GM23338 (cell line): ENCODE measurements at regions not wholly inside any gene's neighbourhood (a gene's known extent, or its start where the extent isn't known, plus 50 kb on each side); places are given as distances from the start of the nearest gene placed in this dataset.

Experiments
- ATAC-seq: fragments of 200-7000 bp; cut with Tn5 transposase; 3 replicates; pipeline ENCODE4 v1.9.1; 2020
- DNase-seq: peaks from one replicate; pipeline ENCODE4 v3.0.0-alpha.2; 2015; ENCODE audit warnings: low spot score
- H2AFZ ChIP-seq: fragments of 200-600 bp; sonication (generic); 2 replicates; pipeline ENCODE4 v1.8.0; 2016; ENCODE audit warnings: antibody characterized with exemption, mild to moderate bottlenecking, moderate library complexity
- H3F3A ChIP-seq: fragments of 200-600 bp; sonication (generic); replicated peaks from 2 replicates; pipeline ENCODE4 v1.8.0; 2017; ENCODE audit warnings: antibody characterized with exemption, mixed run types, low read depth
- H3K27ac ChIP-seq: fragments of 200-600 bp; sonication (generic); 2 replicates; pipeline ENCODE4 v1.6.1; 2016; ENCODE audit warnings: low read depth
- H3K27me3 ChIP-seq: fragments of 200-600 bp; sonication (generic); 2 replicates; pipeline ENCODE4 v1.8.0; 2016; ENCODE audit warnings: mild to moderate bottlenecking, mixed run types, moderate library complexity; ENCODE audit not compliant: insufficient read depth
- H3K36me3 ChIP-seq: fragments of 200-600 bp; sonication (generic); 2 replicates; pipeline ENCODE4 v1.8.0; 2016; ENCODE audit warnings: mild to moderate bottlenecking; ENCODE audit not compliant: insufficient read depth
- H3K4me1 ChIP-seq: fragments of 200-600 bp; sonication (generic); 2 replicates; pipeline ENCODE4 v1.8.0; 2016; ENCODE audit warnings: mild to moderate bottlenecking, moderate library complexity; ENCODE audit not compliant: insufficient read depth
- H3K4me2 ChIP-seq: fragments of 200-600 bp; sonication (generic); 2 replicates; pipeline ENCODE4 v1.7.1; 2017; ENCODE audit warnings: mixed run types
- H3K4me3 ChIP-seq: fragments of 200-600 bp; sonication (generic); 2 replicates; pipeline ENCODE4 v1.6.1; 2016; ENCODE audit warnings: mixed run types
- H3K79me2 ChIP-seq: fragments of 200-600 bp; sonication (generic); replicated peaks from 2 replicates; pipeline ENCODE4 v1.8.0; 2017; ENCODE audit warnings: mild to moderate bottlenecking; ENCODE audit not compliant: insufficient read depth
- H3K9me2 ChIP-seq: fragments of 200-600 bp; sonication (generic); 2 replicates; pipeline ENCODE4 v1.8.0; 2017; ENCODE audit not compliant: insufficient read depth
- H4K20me1 ChIP-seq: fragments of 200-600 bp; sonication (generic); replicated peaks from 2 replicates; pipeline ENCODE4 v1.8.0; 2017; ENCODE audit warnings: mild to moderate bottlenecking; ENCODE audit not compliant: insufficient read depth
- H3K27ac Mint-ChIP-seq: 2 replicates; pipeline ENCODE4 v1.8.0; 2020; ENCODE audit warnings: inconsistent platforms, mild to moderate bottlenecking, moderate library complexity, mixed read lengths
- H3K27me3 Mint-ChIP-seq: 3 replicates; pipeline ENCODE4 v1.8.0; 2022; ENCODE audit warnings: low read depth, mild to moderate bottlenecking, moderate library complexity, mixed read lengths, inconsistent platforms; ENCODE audit not compliant: insufficient read depth, poor library complexity
- H3K36me3 Mint-ChIP-seq: 3 replicates; pipeline ENCODE4 v1.8.0; 2021; ENCODE audit warnings: low read depth, mild to moderate bottlenecking, inconsistent platforms, moderate library complexity, mixed read lengths
- H3K4me1 Mint-ChIP-seq: 3 replicates; pipeline ENCODE4 v1.8.0; 2020; ENCODE audit warnings: mild to moderate bottlenecking, inconsistent platforms, mixed read lengths
- H3K4me3 Mint-ChIP-seq: 3 replicates; pipeline ENCODE4 v1.8.0; 2021; ENCODE audit warnings: moderate library complexity, mild to moderate bottlenecking, inconsistent platforms, mixed read lengths
- H3K9me3 Mint-ChIP-seq: 3 replicates; pipeline ENCODE4 v1.8.0; 2020; ENCODE audit warnings: moderate library complexity, mild to moderate bottlenecking, inconsistent platforms, mixed read lengths
- CREB1 ChIP-seq: fragments of 250-450 bp; sonication (Bioruptor Pico); IDR thresholded peaks from 2 replicates; pipeline ENCODE4 v1.5.0; 2020; ENCODE audit warnings: low read depth, mild to moderate bottlenecking, moderate library complexity
- CTCF ChIP-seq, 2 experiments: fragments of 200-600 bp in 1 of 2; sonication (generic) in 1 of 2; conservative IDR thresholded peaks; 2 replicates each; pipeline versions ENCODE4 v1.5.1 to v1.6.1; 2016 to 2017; ENCODE audit warnings: antibody characterized with exemption in 2 of 2, low read depth in 2 of 2, mild to moderate bottlenecking in 2 of 2, moderate library complexity in 1 of 2
- ETS1 ChIP-seq: IDR thresholded peaks from 2 replicates; pipeline ENCODE4 v1.6.1; 2016; ENCODE audit warnings: antibody characterized with exemption
- EZH2 ChIP-seq: fragments of 200-600 bp; sonication (generic); IDR thresholded peaks from one replicate; pipeline ENCODE4 v1.8.0; 2017; ENCODE audit warnings: antibody characterized with exemption, mild to moderate bottlenecking, low read depth; ENCODE audit not compliant: unreplicated experiment
- EZH2phosphoT487 ChIP-seq: fragments of 200-600 bp; sonication (generic); IDR thresholded peaks from one replicate; pipeline ENCODE4 v1.8.1; 2018; ENCODE audit warnings: antibody characterized with exemption; ENCODE audit not compliant: unreplicated experiment
- JUNB ChIP-seq: IDR thresholded peaks from one replicate; pipeline ENCODE4 v1.6.1; 2016; ENCODE audit warnings: antibody characterized with exemption; ENCODE audit not compliant: unreplicated experiment
- NANOG ChIP-seq: IDR thresholded peaks from 2 replicates; pipeline ENCODE4 v1.6.1; 2016; ENCODE audit warnings: antibody characterized with exemption, borderline replicate concordance
- POLR2AphosphoS5 ChIP-seq: IDR thresholded peaks from 2 replicates; pipeline ENCODE4 v1.6.1; 2016; ENCODE audit warnings: antibody characterized with exemption, low read depth
- REST ChIP-seq: IDR thresholded peaks from one replicate; pipeline ENCODE4 v1.6.1; 2018; ENCODE audit warnings: antibody characterized with exemption; ENCODE audit not compliant: unreplicated experiment
- STAT1 ChIP-seq: IDR thresholded peaks from one replicate; pipeline ENCODE4 v1.6.1; 2016; ENCODE audit warnings: antibody characterized with exemption; ENCODE audit not compliant: unreplicated experiment
- ZNF114 ChIP-seq: fragments of 250-450 bp; sonication (Bioruptor Pico); IDR thresholded peaks from 2 replicates; pipeline ENCODE4 v1.5.0; 2020; ENCODE audit warnings: mild to moderate bottlenecking, moderate library complexity
- ZNF331 ChIP-seq: fragments of 250-450 bp; sonication (Bioruptor Pico); IDR thresholded peaks from 2 replicates; pipeline ENCODE4 v1.5.0; 2020; ENCODE audit warnings: low read depth, mild to moderate bottlenecking, moderate library complexity
- ZNF462 ChIP-seq: fragments of 250-450 bp; sonication (Bioruptor Pico); IDR thresholded peaks from 2 replicates; pipeline ENCODE4 v1.5.0; 2020; ENCODE audit warnings: mild to moderate bottlenecking, moderate library complexity

- no peak for ATAC-seq
Measured at GRCh38 chr3:174431717-174432116, 427.4 kb upstream of the NAALADL2 start.

More at GRCh38 chr3:174431717-174432116, 427.4 kb upstream of the NAALADL2 start:
- Histone ChIP-seq H3K4me2 (no peak overlapping the region), H3K36me3 (no peaks in the 10 kb centered on the region), H4K20me1 (no peaks in the 10 kb centered on the region), H3K79me2 (no peaks in the 10 kb centered on the region), H3K27ac (no peak overlapping the region), H3K9me2 (no peaks in the 10 kb centered on the region), H3K27me3 (no peaks in the 10 kb centered on the region), H3F3A (no peaks in the 10 kb centered on the region), H2AFZ (0 out of 2 replicates have a peak overlapping the region, but pooled peaks have one; percentile 5), H3K4me1 (no peaks in the 10 kb centered on the region), H3K4me3 (no peak overlapping the region)
- no peak overlapping the region for H3K27ac Mint-ChIP-seq
- no peaks in the 10 kb centered on the region for H3K27me3 Mint-ChIP-seq
- no peaks in the 10 kb centered on the region for H3K36me3 Mint-ChIP-seq
- H3K4me1 Mint-ChIP-seq = peaks cover 2% of the 10 kb centered on the region; the same call in 1 of the 3 replicates
- TF ChIP-seq STAT1 (no peak), CREB1 (CRISPR knock-in tag) (no peak), ZNF462 (CRISPR knock-in tag) (no peak), EZH2 (no peak), EZH2phosphoT487 (no peak), CTCF (conservative IDR thresholded peaks at IDR 0.05; ENCODE audit: low read depth in 2 of 2) (no peak), POLR2AphosphoS5 (no peak), ETS1 (no peak), ZNF114 (no peak), REST (no peak), ZNF331 (CRISPR knock-in tag) (no peak), JUNB (no peak), NANOG (no peak)
- DNase-seq = no peak
- H3K4me3 Mint-ChIP-seq = no peak overlapping the region
- no peaks in the 10 kb centered on the region for H3K9me3 Mint-ChIP-seq
